MM.1S (cell line): ENCODE measurements at regions not wholly inside any gene's neighbourhood (a gene's known extent, or its start where the extent isn't known, plus 50 kb on each side); places are given as distances from the start of the nearest gene placed in this dataset.

Experiments used
- DNase-seq: peaks from one replicate; pipeline ENCODE4 v3.0.0-alpha.2; 2015
- H2AFZ ChIP-seq: fragments of 300-600 bp; sonication (generic); 2 replicates; pipeline ENCODE4 v1.6.0; 2016; ENCODE audit warnings: antibody characterized with exemption, low read length
- H3F3A ChIP-seq: fragments of 300-600 bp; sonication (generic); 2 replicates; pipeline ENCODE4 v1.6.1; 2016; ENCODE audit warnings: mild to moderate bottlenecking, antibody characterized with exemption, low read length, moderate library complexity, mixed read lengths; ENCODE audit not compliant: insufficient read depth
- H3K27ac ChIP-seq: fragments of 300-600 bp; sonication (generic); 2 replicates; pipeline ENCODE4 v1.5.1; 2016; ENCODE audit warnings: mild to moderate bottlenecking, low read length
- H3K27me3 ChIP-seq: fragments of 300-600 bp; sonication (generic); replicated peaks from 2 replicates; pipeline ENCODE4 v1.6.0; 2016; ENCODE audit warnings: low read length; ENCODE audit not compliant: insufficient read depth
- H3K36me3 ChIP-seq: fragments of 300-600 bp; sonication (generic); replicated peaks from 2 replicates; pipeline ENCODE4 v1.6.1; 2016; ENCODE audit warnings: mild to moderate bottlenecking, low read length, mixed read lengths; ENCODE audit not compliant: insufficient read depth
- H3K4me1 ChIP-seq: fragments of 300-600 bp; sonication (generic); 2 replicates; pipeline ENCODE4 v1.6.1; 2016; ENCODE audit warnings: low read length, mixed read lengths
- H3K4me2 ChIP-seq: fragments of 300-600 bp; sonication (generic); 2 replicates; pipeline ENCODE4 v1.6.0; 2016; ENCODE audit warnings: low read depth, low read length
- H3K4me3 ChIP-seq: fragments of 300-600 bp; sonication (generic); 2 replicates; pipeline ENCODE4 v1.5.1; 2016; ENCODE audit warnings: low read length, mixed read lengths
- H3K79me2 ChIP-seq: fragments of 300-600 bp; sonication (generic); 2 replicates; pipeline ENCODE4 v1.6.1; 2016; ENCODE audit warnings: mixed run types, low read length, mixed read lengths
- H3K9ac ChIP-seq: fragments of 300-600 bp; sonication (generic); 2 replicates; pipeline ENCODE4 v1.6.1; 2016; ENCODE audit warnings: low read length, mixed read lengths
- H3K9me2 ChIP-seq: fragments of 300-600 bp; sonication (generic); replicated peaks from 2 replicates; pipeline ENCODE4 v1.6.1; 2016; ENCODE audit warnings: mild to moderate bottlenecking, low read length, mixed read lengths; ENCODE audit not compliant: insufficient read depth
- H3K9me3 ChIP-seq: fragments of 300-600 bp; sonication (generic); replicated peaks from 2 replicates; pipeline ENCODE4 v1.6.1; 2016; ENCODE audit warnings: mild to moderate bottlenecking, low read length, mixed read lengths; ENCODE audit not compliant: insufficient read depth
- H4K20me1 ChIP-seq: fragments of 300-600 bp; sonication (generic); 2 replicates; pipeline ENCODE4 v1.6.1; 2016; ENCODE audit warnings: mild to moderate bottlenecking, low read length, moderate library complexity, mixed read lengths; ENCODE audit not compliant: insufficient read depth
- CTCF ChIP-seq: fragments of 300-600 bp; sonication (generic); IDR thresholded peaks from 2 replicates; pipeline ENCODE4 v1.5.1; 2016; ENCODE audit warnings: antibody characterized with exemption, low read length, mixed read lengths
- EZH2 ChIP-seq: fragments of 300-600 bp; sonication (generic); optimal IDR thresholded peaks from 2 replicates; pipeline ENCODE3; 2017; ENCODE audit warnings: low read depth, mild to moderate bottlenecking, antibody characterized with exemption, low read length, mixed read lengths
- EZH2phosphoT487 ChIP-seq: fragments of 300-600 bp; sonication (generic); IDR thresholded peaks from 2 replicates; pipeline ENCODE4 v1.6.1; 2018; ENCODE audit warnings: antibody characterized with exemption, low read length

- Histone ChIP-seq H3K9me3 (no peaks in the 10 kb centered on the region), H3K4me2 (no peak overlapping the region), H2AFZ (no peak overlapping the region), H3K9ac (no peak overlapping the region), H3K27me3 (no peaks in the 10 kb centered on the region), H3K9me2 (no peaks in the 10 kb centered on the region), H4K20me1 (no peaks in the 10 kb centered on the region), H3F3A (no peaks in the 10 kb centered on the region), H3K36me3 (no peaks in the 10 kb centered on the region), H3K4me1 (peaks cover 13% of the 10 kb centered on the region), H3K4me3 (no peak overlapping the region), H3K79me2 (no peaks in the 10 kb centered on the region), H3K27ac (no peak overlapping the region)
- DNase-seq: peak; percentile 31
- TF ChIP-seq EZH2phosphoT487: no peak
- TF ChIP-seq EZH2: no peak
- TF ChIP-seq CTCF: no peak
Measured at GRCh38 chr11:92892802-92893684, 76.4 kb upstream of the MTNR1B start.

GRCh38 chr11:92894197-92894596 is 75.3 kb upstream of the MTNR1B start:
- Histone ChIP-seq H3K27me3 (no peaks in the 10 kb centered on the region), H3K79me2 (no peaks in the 10 kb centered on the region), H2AFZ (no peak overlapping the region), H4K20me1 (no peaks in the 10 kb centered on the region), H3K36me3 (no peaks in the 10 kb centered on the region), H3K9me2 (no peaks in the 10 kb centered on the region), H3F3A (no peaks in the 10 kb centered on the region), H3K27ac (no peak overlapping the region), H3K4me3 (no peak overlapping the region), H3K4me2 (peak overlapping the region; percentile 18; the same call in 1 of the 2 replicates), H3K9me3 (no peaks in the 10 kb centered on the region), H3K9ac (no peak overlapping the region), H3K4me1 (peaks cover 13% of the 10 kb centered on the region)
- peak; percentile 32 for DNase-seq
- TF ChIP-seq EZH2phosphoT487: no peak
- no peak for TF ChIP-seq CTCF
- TF ChIP-seq EZH2: no peak

GRCh38 chr11:92897487-92897886 is 72.0 kb upstream of the MTNR1B start:
- Histone ChIP-seq H3K27ac (no peak overlapping the region), H3K79me2 (no peaks in the 10 kb centered on the region), H2AFZ (no peak overlapping the region), H3K27me3 (no peaks in the 10 kb centered on the region), H3K9ac (no peak overlapping the region), H3K9me3 (no peaks in the 10 kb centered on the region), H3K9me2 (no peaks in the 10 kb centered on the region), H3K36me3 (no peaks in the 10 kb centered on the region), H3K4me3 (no peak overlapping the region), H3K4me2 (no peak overlapping the region), H3K4me1 (peaks cover 13% of the 10 kb centered on the region), H4K20me1 (no peaks in the 10 kb centered on the region), H3F3A (no peaks in the 10 kb centered on the region)
- no peak for DNase-seq
- no peak for TF ChIP-seq CTCF
- no peak for TF ChIP-seq EZH2
- no peak for TF ChIP-seq EZH2phosphoT487
